Neural cell (in vitro differentiated cells): ENCODE measurements at regions not wholly inside any gene's neighbourhood (a gene's known extent, or its start where the extent isn't known, plus 50 kb on each side); places are given as distances from the start of the nearest gene placed in this dataset.

Source experiments
- H2AFZ ChIP-seq: fragments of 200-600, 300-800 bp; sonication (generic), shearing (Covaris generic); 2 replicates; pipeline ENCODE4 v1.6.0; 2014; ENCODE audit warnings: low read depth, mild to moderate bottlenecking, antibody characterized with exemption, low read length, moderate library complexity
- H3F3A ChIP-seq: fragments of 200-600 bp; shearing (Covaris generic); 2 replicates; pipeline ENCODE4 v1.6.1; 2016; ENCODE audit warnings: mild to moderate bottlenecking, moderate library complexity, mixed read lengths, antibody characterized with exemption, low read length; ENCODE audit not compliant: insufficient read depth, poor library complexity, severe bottlenecking
- H3K27ac ChIP-seq: fragments of 200-600, 300-800 bp; sonication (generic), shearing (Covaris generic); 2 replicates; pipeline ENCODE4 v1.5.1; 2014; ENCODE audit warnings: mild to moderate bottlenecking, low read length, moderate library complexity
- H3K27me3 ChIP-seq: fragments of 300-800, 200-600 bp; sonication (generic), shearing (Covaris generic); 2 replicates; pipeline ENCODE4 v1.6.0; 2014; ENCODE audit warnings: mild to moderate bottlenecking, low read depth, low read length, moderate library complexity; ENCODE audit not compliant: insufficient read depth
- H3K36me3 ChIP-seq: fragments of 300-800, 200-600 bp; sonication (generic), shearing (Covaris generic); 2 replicates; pipeline ENCODE4 v1.5.1; 2014; ENCODE audit warnings: mild to moderate bottlenecking, antibody characterized with exemption, low read length, moderate library complexity; ENCODE audit not compliant: insufficient read depth
- H3K4me2 ChIP-seq: fragments of 300-800, 200-600 bp; sonication (generic), shearing (Covaris generic); 2 replicates; pipeline ENCODE4 v1.6.0; 2014; ENCODE audit warnings: mild to moderate bottlenecking, low read length
- H3K4me3 ChIP-seq: fragments of 300-800, 200-600 bp; sonication (generic), shearing (Covaris generic); 2 replicates; pipeline ENCODE4 v1.5.1; 2014; ENCODE audit warnings: mild to moderate bottlenecking, low read length, moderate library complexity
- H3K79me2 ChIP-seq: fragments of 200-600 bp; shearing (Covaris generic); replicated peaks from 2 replicates; pipeline ENCODE4 v1.6.0; 2014; ENCODE audit warnings: mild to moderate bottlenecking, low read length, moderate library complexity; ENCODE audit not compliant: insufficient read depth
- H3K9ac ChIP-seq: fragments of 300-800, 200-600 bp; sonication (generic), shearing (Covaris generic); 2 replicates; pipeline ENCODE4 v1.6.1; 2016; ENCODE audit warnings: mild to moderate bottlenecking, low read length, mixed read lengths
- H3K9me2 ChIP-seq: fragments of 200-600 bp; shearing (Covaris generic); 2 replicates; pipeline ENCODE4 v1.6.1; 2016; ENCODE audit warnings: mild to moderate bottlenecking, low read length, mixed read lengths; ENCODE audit not compliant: insufficient read depth
- H3K9me3 ChIP-seq: fragments of 200-600, 300-800 bp; sonication (generic), shearing (Covaris generic); 2 replicates; pipeline ENCODE4 v1.6.1; 2016; ENCODE audit warnings: mild to moderate bottlenecking, mixed run types, low read length, moderate library complexity, mixed read lengths
- H4K20me1 ChIP-seq: fragments of 200-600 bp; shearing (Covaris generic); 2 replicates; pipeline ENCODE4 v1.6.1; 2016; ENCODE audit warnings: mild to moderate bottlenecking, mixed run types; ENCODE audit not compliant: insufficient read depth
- CTCF ChIP-seq: fragments of 450-650 bp; IDR thresholded peaks from 2 replicates; pipeline ENCODE4 v1.5.1; 2014; ENCODE audit warnings: antibody characterized with exemption, mild to moderate bottlenecking, moderate library complexity; ENCODE audit not compliant: poor library complexity, severe bottlenecking
- EP300 ChIP-seq: fragments of 450-650 bp; conservative IDR thresholded peaks from 2 replicates; pipeline ENCODE4 v1.6.1; 2014; ENCODE audit warnings: antibody characterized with exemption, mild to moderate bottlenecking, moderate library complexity; ENCODE audit not compliant: poor library complexity, severe bottlenecking
- EZH2 ChIP-seq: fragments of 200-600, 300-800 bp; shearing (Covaris generic), sonication (generic); IDR thresholded peaks from 2 replicates; pipeline ENCODE4 v1.6.1; 2014; ENCODE audit warnings: antibody characterized with exemption, low read length, borderline replicate concordance, mild to moderate bottlenecking; ENCODE audit not compliant: insufficient read depth, poor library complexity, severe bottlenecking
- MXI1 ChIP-seq: fragments of 450-650 bp; conservative IDR thresholded peaks from 2 replicates; pipeline ENCODE4 v1.6.1; 2014; ENCODE audit warnings: antibody characterized with exemption, mild to moderate bottlenecking; ENCODE audit not compliant: poor library complexity, severe bottlenecking
- POLR2AphosphoS5 ChIP-seq: IDR thresholded peaks from 2 replicates; pipeline ENCODE4 v1.6.1; 2012
- RAD21 ChIP-seq: fragments of 450-650 bp; conservative IDR thresholded peaks from 2 replicates; pipeline ENCODE4 v1.6.1; 2014; ENCODE audit warnings: antibody characterized with exemption, mild to moderate bottlenecking, moderate library complexity
- REST ChIP-seq: IDR thresholded peaks from 2 replicates; pipeline ENCODE4 v1.6.1; 2012; ENCODE audit warnings: borderline replicate concordance
- SMC3 ChIP-seq: fragments of 450-650 bp; conservative IDR thresholded peaks from 2 replicates; pipeline ENCODE4 v1.6.1; 2014; ENCODE audit warnings: antibody characterized with exemption, mild to moderate bottlenecking, moderate library complexity; ENCODE audit not compliant: poor library complexity
- TAF1 ChIP-seq: IDR thresholded peaks from 2 replicates; pipeline ENCODE4 v1.6.1; 2012; ENCODE audit warnings: low read depth

- Histone ChIP-seq H3K79me2 (no peaks in the 10 kb centered on the region), H3K9me2 (no peaks in the 10 kb centered on the region), H3K9me3 (no peaks in the 10 kb centered on the region), H3K27me3 (no peaks in the 10 kb centered on the region), H4K20me1 (no peaks in the 10 kb centered on the region), H3F3A (no peaks in the 10 kb centered on the region), H3K4me2 (no peak overlapping the region), H3K4me3 (no peak overlapping the region), H3K27ac (no peak overlapping the region), H2AFZ (no peak overlapping the region), H3K36me3 (no peaks in the 10 kb centered on the region), H3K9ac (no peak overlapping the region)
- no peak for TF ChIP-seq EP300
These were observed 285.7 kb downstream of the TBL1XR1 start for GRCh38 chr3:176911579-176911978.

- Histone ChIP-seq H3K4me3 (no peak overlapping the region), H3K27ac (no peak overlapping the region), H3K9me3 (no peaks in the 10 kb centered on the region), H2AFZ (no peak overlapping the region), H3K9me2 (no peaks in the 10 kb centered on the region), H3K4me2 (no peak overlapping the region), H3K79me2 (no peaks in the 10 kb centered on the region), H4K20me1 (no peaks in the 10 kb centered on the region), H3K27me3 (no peaks in the 10 kb centered on the region), H3K9ac (no peak overlapping the region), H3F3A (no peaks in the 10 kb centered on the region), H3K36me3 (no peaks in the 10 kb centered on the region)
- no peak for TF ChIP-seq EZH2
- no peak for TF ChIP-seq TAF1
- no peak for TF ChIP-seq SMC3
- no peak for TF ChIP-seq MXI1
- no peak for TF ChIP-seq POLR2AphosphoS5
- TF ChIP-seq REST: no peak
- no peak for TF ChIP-seq EP300
- TF ChIP-seq RAD21: no peak
- TF ChIP-seq CTCF: no peak
These were observed 288.2 kb downstream of the TBL1XR1 start for GRCh38 chr3:176909044-176909443.
